ENCODE measurements at regions not wholly inside any gene's neighbourhood (a gene's known extent, or its start where the extent isn't known, plus 50 kb on each side); places are given as distances from the start of the nearest gene placed in this dataset.

- no peak for DNase-seq
Observed at GRCh38 chr5:156095709-156096241, 231.2 kb upstream of the SGCD start.

GRCh38 chr5:156096259-156096658 lies 230.7 kb upstream of the SGCD start:
- no peak for DNase-seq

DNA sequence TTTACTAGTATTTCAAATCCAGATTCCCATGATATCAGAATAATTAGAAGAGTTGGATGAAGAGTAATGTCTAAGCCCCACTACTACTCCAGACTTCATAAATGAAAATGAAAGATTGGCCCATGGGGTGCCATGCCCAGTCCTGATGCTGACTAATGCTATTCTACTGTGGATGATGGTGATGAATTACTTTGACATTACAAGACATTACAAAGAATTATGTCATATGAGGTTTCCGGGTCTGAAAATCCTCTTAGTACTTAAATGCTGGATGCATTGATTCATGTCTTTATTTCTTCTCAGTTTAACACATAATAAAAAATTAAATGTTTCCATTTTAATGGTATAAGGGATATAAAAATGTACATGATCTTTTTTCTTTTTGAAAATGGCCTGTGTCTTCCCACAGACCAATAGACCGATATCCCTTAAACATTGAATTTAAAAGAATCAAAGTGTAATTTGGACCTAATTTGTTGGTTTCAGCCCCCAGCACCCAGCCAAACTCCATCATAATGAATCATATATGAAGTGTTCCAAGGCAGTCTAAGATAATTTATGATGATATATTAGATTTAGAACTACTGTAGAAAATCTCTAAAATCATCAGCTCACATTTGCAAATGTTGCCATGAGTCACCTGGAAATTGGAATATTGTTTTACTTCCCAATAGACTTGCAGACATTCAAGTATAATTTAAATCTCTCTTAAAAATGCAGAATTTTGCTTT lies 223.6 kb upstream of the SGCD start:
- no peak for DNase-seq

DNA sequence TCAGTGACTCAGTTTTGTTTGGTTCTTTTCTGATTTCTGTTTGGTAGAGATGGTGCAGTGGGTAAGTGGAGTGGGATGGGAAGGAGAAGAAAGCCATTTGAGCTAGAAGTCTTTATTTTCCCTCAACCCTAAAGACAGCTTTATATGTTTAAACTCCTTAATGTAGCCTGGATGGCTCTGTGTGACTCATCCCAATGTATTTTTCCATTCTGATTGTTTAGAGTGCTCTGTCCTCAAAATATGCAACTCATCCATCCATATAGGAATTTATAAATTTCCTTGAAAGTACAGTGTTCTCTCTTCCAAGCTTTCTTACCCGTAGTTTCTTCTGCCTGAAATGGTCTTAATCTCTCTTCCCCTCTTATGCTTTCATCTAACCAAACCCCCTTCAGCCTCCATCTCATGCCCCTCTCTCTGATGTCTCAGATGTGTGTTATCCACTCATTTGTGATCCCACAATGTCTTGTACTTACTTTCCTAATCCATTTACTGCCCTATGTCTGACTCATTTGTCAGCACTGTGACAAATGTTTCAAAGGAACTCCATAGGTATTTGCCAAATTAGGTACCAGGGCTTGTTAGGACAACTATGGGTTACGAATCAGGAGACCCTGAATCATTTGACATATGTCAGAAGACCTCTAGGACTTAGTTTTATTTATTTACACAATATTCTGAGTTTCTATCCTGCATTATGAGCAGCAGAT lies 217.5 kb upstream of the SGCD start:
- DNase-seq: no peak

- no peak for DNase-seq
Observed at GRCh38 chr5:156119692-156120091, 207.3 kb upstream of the SGCD start.

GRCh38 chr5:156120777-156121176 lies 206.2 kb upstream of the SGCD start:
- DNase-seq: no peak

DNA sequence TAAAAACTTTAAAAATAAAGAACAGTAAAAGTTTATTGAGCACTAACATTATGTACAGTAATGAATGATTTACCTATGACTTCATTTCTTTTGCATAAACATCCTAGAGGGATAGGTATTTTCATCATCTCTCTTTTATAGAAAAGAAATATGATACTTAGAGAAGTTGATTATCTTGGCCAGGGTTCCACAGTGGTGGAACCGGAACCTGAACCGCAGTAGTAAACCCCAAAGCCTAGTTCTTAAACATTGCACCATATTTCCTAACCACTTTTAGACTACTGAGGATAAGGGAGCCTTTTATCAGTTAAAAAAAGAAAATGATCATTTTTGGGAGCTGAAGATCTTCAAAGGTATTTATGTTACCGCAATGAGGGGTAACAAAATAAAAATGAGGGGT lies 205.7 kb upstream of the SGCD start:
- DNase-seq: no peak

GRCh38 chr5:156121882-156122281 lies 205.1 kb upstream of the SGCD start:
- no peak for DNase-seq

DNA sequence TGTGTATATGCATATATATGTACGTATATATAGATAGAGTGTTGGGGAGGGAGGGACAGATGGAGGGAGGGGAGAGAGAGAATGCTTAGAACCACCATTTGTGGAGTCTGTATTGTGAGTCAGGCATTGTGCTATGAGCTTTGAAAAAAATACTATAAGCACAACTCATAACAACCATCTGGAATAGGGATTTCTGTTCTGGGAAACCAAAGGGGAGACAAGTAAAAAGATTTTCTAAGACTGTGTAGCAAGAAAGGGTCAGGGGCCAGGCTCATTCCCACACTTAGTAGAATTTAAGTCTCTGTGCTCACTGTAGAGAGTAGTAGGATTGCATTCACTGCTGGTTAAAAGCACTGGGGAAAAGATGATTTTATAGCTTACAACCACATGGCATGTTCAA lies 202.3 kb upstream of the SGCD start:
- no peak for DNase-seq

DNA sequence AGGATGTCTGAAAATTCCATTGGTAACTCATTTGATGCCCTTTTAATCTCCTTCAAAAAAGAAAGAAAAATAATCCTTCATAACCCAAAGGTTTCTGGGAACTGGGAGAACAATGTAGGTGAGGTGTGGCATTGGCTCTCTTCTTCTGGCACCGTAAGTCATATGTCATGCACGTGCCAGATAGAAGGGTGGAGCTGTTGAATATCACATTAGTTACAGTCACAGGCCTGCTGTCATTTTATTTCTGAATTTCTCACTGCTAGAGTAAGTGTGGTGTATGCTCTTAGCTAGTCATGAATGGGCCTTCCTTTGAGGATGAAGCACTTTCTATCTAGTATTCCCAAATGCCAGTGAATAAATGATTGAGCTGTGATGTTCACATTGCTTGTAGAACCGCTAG lies 201.8 kb upstream of the SGCD start:
- no peak for DNase-seq

GRCh38 chr5:156126716-156127115 lies 200.2 kb upstream of the SGCD start:
- DNase-seq: no peak

DNA sequence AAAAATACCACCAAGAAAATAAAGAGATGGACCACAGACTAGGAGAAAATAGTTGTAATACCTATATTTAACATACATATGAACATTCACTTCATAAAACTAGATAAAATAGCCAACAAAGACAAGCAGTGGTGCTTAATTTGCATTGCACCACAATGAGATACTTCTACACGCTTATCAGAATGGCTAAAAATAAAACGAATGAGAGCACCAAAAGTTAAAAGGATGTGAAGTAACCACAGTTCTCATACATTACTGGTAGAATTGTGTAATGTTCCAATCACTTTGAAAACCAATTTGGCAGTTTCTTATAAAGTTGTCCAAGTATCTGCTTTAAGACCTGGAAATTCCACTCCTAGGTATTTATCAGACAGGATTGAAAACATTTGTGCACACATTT lies 198.9 kb upstream of the SGCD start:
- DNase-seq: no peak

- DNase-seq: no peak
Observed at GRCh38 chr5:156134216-156134615, 192.7 kb upstream of the SGCD start.

DNA sequence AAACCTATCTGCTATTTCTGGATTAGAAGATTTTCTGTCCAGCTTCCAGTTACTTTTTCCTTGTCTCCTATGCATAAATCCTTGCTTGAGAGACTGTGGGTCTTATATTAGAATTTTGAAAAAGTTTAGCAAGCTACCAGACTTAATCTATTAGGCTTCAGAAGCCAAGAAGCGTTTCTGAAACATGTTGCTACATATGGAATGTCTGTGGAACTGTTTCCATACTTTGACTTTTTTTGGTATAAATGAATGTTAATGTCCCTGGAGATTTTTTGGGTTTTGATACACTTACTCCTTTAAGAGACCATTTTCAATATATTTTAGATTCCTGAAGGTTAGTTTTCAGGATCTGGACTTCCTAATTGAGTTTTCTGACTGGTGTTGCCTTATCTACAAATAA lies 191.4 kb upstream of the SGCD start:
- no peak for DNase-seq

- no peak for DNase-seq
Observed at GRCh38 chr5:156137071-156137869, 189.7 kb upstream of the SGCD start.

GRCh38 chr5:156142867-156143266 lies 184.1 kb upstream of the SGCD start:
- no peak for DNase-seq

DNA sequence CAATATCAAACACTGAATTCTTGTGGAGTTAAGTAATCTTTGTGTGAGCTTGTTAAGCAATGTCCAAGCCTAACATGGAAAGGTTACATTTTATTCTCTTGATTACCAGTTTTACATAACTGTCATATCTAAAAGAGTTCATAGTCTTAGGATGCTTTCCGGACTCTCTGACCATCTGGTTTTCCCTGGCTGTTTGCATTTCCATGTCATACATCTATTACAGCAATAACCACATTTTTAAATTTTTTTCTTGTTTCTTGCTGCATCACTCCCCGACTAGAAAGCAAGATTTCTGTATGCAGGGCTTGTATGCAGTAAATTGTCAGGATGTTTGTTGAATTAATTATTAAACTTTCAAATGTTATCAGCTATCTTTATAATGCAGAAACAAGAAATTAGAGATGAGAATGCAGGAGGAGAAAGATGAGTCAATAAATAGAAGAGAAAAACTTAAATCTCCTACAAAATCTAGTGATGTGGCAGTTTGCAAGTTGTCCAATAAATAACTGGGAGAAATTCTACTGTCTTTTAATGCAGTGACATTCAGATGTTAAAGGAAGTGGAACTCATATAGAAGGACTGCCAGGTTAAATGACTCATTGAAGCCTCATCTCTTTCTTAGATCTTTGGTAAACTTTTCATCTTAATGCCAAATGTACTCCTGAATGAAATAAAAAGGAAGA lies 179.6 kb upstream of the SGCD start:
- no peak for DNase-seq

DNA sequence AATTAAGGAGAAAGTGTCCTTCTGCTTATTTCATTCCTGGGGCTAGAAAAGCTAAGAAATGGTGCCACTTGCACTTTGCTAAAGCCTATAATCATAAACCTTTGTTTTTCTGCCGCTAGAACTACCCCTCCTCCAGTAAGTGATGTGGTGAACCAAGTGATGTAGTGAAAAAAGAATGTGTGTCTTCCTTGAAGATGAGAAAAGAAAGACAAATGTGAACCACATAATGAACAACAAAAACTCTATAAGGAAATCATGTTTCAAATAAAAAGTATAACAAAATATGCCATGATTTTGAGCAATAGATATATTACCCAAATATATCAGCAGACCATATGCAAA lies 179.0 kb upstream of the SGCD start:
- DNase-seq: no peak

DNA sequence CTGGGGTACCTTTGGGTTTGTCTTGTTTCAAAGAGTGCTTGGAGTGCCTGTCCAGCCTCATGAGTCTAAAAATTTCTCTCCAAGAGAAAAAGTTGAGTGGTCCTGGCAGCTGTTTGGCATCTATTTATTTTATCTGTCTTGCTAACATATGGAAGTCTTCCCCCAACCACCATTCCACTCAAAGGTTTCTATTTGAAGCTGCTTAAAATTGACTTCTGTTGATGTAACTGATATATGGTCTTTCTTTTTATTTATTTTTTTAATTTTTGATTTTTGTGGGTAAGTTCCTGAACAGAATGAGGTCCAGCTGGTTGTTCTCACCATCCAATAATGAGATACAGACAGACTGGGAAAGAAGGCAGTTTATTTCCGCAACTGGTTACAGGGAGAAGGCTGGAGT lies 178.7 kb upstream of the SGCD start:
- DNase-seq: no peak

- no peak for DNase-seq
Observed at GRCh38 chr5:156149213-156149612, 177.8 kb upstream of the SGCD start.

DNA sequence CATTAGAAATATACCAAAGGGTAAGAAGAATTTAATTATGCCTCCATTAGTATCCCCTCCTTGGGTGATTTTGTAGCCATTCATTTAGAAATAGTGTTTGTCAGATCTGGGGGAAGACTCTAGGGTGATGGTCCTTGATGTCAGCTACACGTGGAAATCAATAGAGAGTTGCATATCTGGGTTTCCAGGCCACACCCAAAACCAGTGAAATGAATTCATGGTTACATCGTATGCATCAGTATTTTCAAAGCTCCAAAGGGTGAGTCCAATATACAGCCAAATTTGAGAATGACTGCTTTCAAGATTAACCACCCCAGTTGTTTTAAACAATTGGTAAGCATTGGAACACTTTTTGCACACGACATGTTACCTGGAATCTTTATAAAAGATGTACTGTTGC lies 173.4 kb upstream of the SGCD start:
- no peak for DNase-seq

- no peak for DNase-seq
Observed at GRCh38 chr5:156154757-156155156, 172.2 kb upstream of the SGCD start.

DNA sequence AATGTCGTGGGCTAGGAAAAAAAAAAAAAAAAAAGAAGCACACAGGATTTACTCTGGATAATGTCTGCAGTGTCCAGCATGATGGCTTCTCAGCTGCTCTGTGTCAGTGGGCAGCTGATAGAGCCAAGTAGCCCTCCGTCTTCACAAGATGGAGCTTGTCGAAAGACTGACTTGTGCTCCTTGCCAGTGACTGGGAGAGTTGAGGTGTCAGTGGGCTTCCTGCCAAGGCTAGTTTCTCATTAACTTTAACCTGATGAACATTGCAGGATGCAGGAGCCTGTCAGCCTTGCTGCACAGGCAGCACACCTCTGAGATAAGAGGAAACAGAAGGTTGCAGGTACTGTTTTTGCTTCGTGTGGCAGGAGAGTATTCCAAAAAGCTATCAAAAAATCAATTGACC lies 171.4 kb upstream of the SGCD start:
- DNase-seq: no peak

Measured in CD4-positive, alpha-beta T cell treated with Interleukin-17A for 1 hour (primary cell).